Kidney epithelial cell (primary cell): ENCODE measurements at regions not wholly inside any gene's neighbourhood (a gene's known extent, or its start where the extent isn't known, plus 50 kb on each side); places are given as distances from the start of the nearest gene placed in this dataset.
"Not testable (repeated sequence)": the region's sequence is repeated elsewhere in the genome, so short reads cannot be mapped to it uniquely, and the experiment has no call there.

Experiments used
- DNase-seq: peaks from one replicate; pipeline ENCODE4 v3.0.0-alpha.2; 2010; ENCODE audit warnings: low read depth
- H3K27me3 ChIP-seq: 2 replicates; pipeline ENCODE4 v1.6.0; 2011; ENCODE audit warnings: low read length; ENCODE audit not compliant: control insufficient read depth, insufficient read depth
- H3K36me3 ChIP-seq: 2 replicates; pipeline ENCODE4 v1.5.1; 2011; ENCODE audit warnings: low read length; ENCODE audit not compliant: control insufficient read depth, insufficient read depth
- H3K4me3 ChIP-seq: 2 replicates; pipeline ENCODE4 v1.5.1; 2011; ENCODE audit warnings: low read depth, mild to moderate bottlenecking, control low read depth, low read length
- TF ChIP-seq, protein P1 (sequence below): IDR thresholded peaks from 2 replicates; pipeline ENCODE4 v1.5.1; 2011; ENCODE audit warnings: mild to moderate bottlenecking, moderate library complexity, low read length, control low read depth, inconsistent platforms; ENCODE audit not compliant: insufficient read depth, poor library complexity, severe bottlenecking

DNA sequence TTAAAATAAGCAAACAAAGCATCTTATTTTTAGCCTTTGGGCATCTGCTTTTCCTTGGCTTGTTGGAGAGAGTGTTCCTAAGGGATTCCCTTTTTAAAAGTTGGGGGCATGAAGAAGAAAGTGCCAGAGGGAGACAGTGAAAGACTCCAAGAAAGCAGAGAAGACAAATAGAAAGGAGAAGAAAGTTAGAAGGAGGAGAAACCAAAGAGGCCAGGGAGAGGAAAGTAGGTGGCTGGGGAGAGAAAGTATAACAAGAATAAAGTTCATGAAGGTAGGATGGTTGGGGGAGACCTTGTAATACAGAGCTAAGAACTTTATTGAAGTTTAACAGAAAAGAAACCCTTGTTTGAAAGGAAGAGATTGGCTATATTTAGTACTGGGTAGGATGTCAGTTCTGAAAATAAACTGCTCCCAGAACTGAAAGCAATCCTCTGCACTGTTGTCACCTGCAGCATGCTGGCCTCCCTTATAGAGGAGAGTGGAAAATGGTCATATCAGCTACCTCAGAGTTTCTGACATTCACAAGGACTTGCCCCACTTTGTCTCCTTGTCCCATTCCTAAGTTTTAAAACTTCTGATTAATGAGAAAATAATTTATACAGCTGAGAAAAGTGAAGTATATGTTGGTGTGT lies 125.3 kb upstream of the VAMP7 start:
- TF ChIP-seq, protein P1, sequence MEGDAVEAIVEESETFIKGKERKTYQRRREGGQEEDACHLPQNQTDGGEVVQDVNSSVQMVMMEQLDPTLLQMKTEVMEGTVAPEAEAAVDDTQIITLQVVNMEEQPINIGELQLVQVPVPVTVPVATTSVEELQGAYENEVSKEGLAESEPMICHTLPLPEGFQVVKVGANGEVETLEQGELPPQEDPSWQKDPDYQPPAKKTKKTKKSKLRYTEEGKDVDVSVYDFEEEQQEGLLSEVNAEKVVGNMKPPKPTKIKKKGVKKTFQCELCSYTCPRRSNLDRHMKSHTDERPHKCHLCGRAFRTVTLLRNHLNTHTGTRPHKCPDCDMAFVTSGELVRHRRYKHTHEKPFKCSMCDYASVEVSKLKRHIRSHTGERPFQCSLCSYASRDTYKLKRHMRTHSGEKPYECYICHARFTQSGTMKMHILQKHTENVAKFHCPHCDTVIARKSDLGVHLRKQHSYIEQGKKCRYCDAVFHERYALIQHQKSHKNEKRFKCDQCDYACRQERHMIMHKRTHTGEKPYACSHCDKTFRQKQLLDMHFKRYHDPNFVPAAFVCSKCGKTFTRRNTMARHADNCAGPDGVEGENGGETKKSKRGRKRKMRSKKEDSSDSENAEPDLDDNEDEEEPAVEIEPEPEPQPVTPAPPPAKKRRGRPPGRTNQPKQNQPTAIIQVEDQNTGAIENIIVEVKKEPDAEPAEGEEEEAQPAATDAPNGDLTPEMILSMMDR = no peak
- Histone ChIP-seq H3K4me3 (no peak overlapping the region), H3K36me3 (no peaks in the 10 kb centered on the region), H3K27me3 (no peaks in the 10 kb centered on the region)
- DNase-seq = no peak

DNA sequence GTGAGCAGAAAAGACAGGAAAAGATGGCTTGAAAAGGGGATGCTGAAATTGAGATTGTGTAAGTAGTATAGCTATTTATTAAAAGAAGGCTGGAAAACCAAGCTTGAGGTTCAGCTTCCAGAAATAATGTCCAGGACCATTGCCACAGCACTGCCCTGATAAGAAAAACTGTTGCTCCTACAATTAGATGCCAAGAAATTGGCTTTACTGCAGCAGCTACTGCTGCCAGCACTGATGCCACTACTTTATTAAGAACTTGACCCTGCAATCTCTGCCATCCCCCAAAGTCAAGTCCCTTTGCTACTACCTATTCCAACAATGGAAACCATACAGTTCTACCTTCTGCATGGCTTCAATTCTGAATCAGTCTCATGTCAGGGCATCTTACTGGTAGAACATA lies 130.0 kb upstream of the VAMP7 start:
- DNase-seq = no peak
- Histone ChIP-seq H3K27me3 (no peaks in the 10 kb centered on the region), H3K36me3 (no peaks in the 10 kb centered on the region), H3K4me3 (no peak overlapping the region)
- TF ChIP-seq, protein P1 = no peak

DNA sequence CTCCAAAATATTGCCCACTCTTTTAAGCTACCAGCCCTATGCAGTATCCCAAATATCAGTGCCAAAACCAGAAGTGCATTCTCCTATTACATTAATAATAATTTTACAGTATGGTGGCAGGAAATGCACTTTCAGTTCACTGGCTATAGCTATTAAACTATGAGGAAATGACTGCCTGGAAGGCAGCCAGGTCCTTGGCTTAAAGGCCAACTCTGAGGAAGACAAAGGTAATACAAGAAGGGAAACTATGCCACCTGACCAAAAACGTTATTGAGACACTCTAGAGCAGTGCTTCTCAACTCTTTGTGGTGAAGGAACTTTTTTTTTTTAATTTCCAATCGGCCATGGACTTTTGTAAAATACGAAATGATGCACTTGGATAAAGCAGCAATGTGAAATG lies 133.6 kb upstream of the VAMP7 start:
- Histone ChIP-seq H3K36me3 (no peaks in the 10 kb centered on the region), H3K4me3 (no peak overlapping the region), H3K27me3 (no peaks in the 10 kb centered on the region)
- TF ChIP-seq, protein P1 = no peak
- DNase-seq = no peak

- H3K4me3 ChIP-seq = no peak overlapping the region
- H3K36me3 ChIP-seq = no peaks in the 10 kb centered on the region
- H3K27me3 ChIP-seq = no peaks in the 10 kb centered on the region
- peak; percentile 12 for DNase-seq
- TF ChIP-seq, protein P1 = no peak
Measured at GRCh38 chrX:155745792-155746191, 133.0 kb upstream of the TMLHE start.

- Histone ChIP-seq H3K4me3 (no peak overlapping the region), H3K36me3 (no peaks in the 10 kb centered on the region), H3K27me3 (no peaks in the 10 kb centered on the region)
- TF ChIP-seq, protein P1 = no peak
- no peak for DNase-seq
Measured at GRCh38 chrX:155744534-155744933, 131.8 kb upstream of the TMLHE start.

DNA sequence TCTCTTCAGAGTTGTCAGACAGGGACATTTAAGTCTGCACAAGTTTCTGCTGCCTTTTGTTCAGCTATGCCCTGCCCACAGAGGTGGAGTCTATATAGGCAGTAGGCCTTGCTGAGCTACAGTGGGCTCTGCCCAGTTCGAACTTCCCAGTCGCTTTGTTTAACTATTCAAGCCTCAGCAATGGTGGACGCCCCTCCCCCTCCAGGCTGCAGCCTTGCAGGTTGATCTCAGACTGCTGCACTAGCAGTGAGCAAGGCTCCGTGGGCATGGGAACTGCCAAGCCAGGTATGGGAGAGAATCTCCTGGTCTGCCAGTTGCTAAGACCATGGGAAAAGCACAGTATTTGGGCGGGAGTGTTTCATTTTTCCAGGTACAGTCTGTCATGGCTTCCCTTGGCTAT lies 115.6 kb upstream of the TMLHE start:
- H3K27me3 ChIP-seq, DNase-seq, H3K36me3 ChIP-seq, H3K4me3 ChIP-seq: not testable (repeated sequence)
